ENCODE measurements at regions not wholly inside any gene's neighbourhood (a gene's known extent, or its start where the extent isn't known, plus 50 kb on each side); places are given as distances from the start of the nearest gene placed in this dataset.

- no peaks in the 10 kb centered on the region for H3K27me3 ChIP-seq (ENCODE audit: control insufficient read depth in 4 of 4, insufficient read depth in 4 of 4, low read length in 3 of 4)
- H3K9ac ChIP-seq (ENCODE audit: low read depth in 1 of 2, low read length in 2 of 2) = no peak overlapping the region
- H3K4me1 ChIP-seq (ENCODE audit: control insufficient read depth in 4 of 4, insufficient read depth in 4 of 4, low read length in 3 of 4) = peaks cover 1 to 17% (median 12%) of the 10 kb centered on the region in 4 donors
- no peak for TF ChIP-seq TAF1 (conservative IDR thresholded peaks at IDR 0.05)
- TF ChIP-seq, protein P1, sequence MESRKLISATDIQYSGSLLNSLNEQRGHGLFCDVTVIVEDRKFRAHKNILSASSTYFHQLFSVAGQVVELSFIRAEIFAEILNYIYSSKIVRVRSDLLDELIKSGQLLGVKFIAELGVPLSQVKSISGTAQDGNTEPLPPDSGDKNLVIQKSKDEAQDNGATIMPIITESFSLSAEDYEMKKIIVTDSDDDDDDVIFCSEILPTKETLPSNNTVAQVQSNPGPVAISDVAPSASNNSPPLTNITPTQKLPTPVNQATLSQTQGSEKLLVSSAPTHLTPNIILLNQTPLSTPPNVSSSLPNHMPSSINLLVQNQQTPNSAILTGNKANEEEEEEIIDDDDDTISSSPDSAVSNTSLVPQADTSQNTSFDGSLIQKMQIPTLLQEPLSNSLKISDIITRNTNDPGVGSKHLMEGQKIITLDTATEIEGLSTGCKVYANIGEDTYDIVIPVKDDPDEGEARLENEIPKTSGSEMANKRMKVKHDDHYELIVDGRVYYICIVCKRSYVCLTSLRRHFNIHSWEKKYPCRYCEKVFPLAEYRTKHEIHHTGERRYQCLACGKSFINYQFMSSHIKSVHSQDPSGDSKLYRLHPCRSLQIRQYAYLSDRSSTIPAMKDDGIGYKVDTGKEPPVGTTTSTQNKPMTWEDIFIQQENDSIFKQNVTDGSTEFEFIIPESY (IDR thresholded peaks at IDR 0.05) = no peak
- TF ChIP-seq, protein P2, sequence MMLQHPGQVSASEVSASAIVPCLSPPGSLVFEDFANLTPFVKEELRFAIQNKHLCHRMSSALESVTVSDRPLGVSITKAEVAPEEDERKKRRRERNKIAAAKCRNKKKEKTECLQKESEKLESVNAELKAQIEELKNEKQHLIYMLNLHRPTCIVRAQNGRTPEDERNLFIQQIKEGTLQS (IDR thresholded peaks at IDR 0.05) = no peak
- TF ChIP-seq RAD21 (IDR thresholded peaks at IDR 0.05) = no peak
- TF ChIP-seq EGR1 (IDR thresholded peaks at IDR 0.05; ENCODE audit: low read depth in 2 of 2) = no peak
- TF ChIP-seq YY1 (IDR thresholded peaks at IDR 0.05) = no peak
- no peak for TF ChIP-seq FOXA2 (IDR thresholded peaks at IDR 0.05)
- TF ChIP-seq HNF4A (conservative IDR thresholded peaks at IDR 0.05) = no peak
- TF ChIP-seq, protein P3, sequence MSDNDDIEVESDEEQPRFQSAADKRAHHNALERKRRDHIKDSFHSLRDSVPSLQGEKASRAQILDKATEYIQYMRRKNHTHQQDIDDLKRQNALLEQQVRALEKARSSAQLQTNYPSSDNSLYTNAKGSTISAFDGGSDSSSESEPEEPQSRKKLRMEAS (IDR thresholded peaks at IDR 0.05) = no peak
- TF ChIP-seq HNF4G (IDR thresholded peaks at IDR 0.05) = no peak
- no peak overlapping the region for H3K27ac ChIP-seq (ENCODE audit: low read depth in 1 of 2, low read length in 2 of 2)
- DNase-seq (ENCODE audit: low spot score) = no peak
- H3K4me3 ChIP-seq (ENCODE audit: low read depth in 1 of 3, low read length in 3 of 3) = no peak overlapping the region
- no peaks in the 10 kb centered on the region for H3K9me3 ChIP-seq (ENCODE audit: control insufficient read depth in 4 of 4, low read length in 3 of 4)
- H3K36me3 ChIP-seq (ENCODE audit: control insufficient read depth in 4 of 4, insufficient read depth in 3 of 4, low read depth in 1 of 4, low read length in 3 of 4) = no peaks in the 10 kb centered on the region
- 80% methylated on average over 2 of the region's 2 CpGs for WGBS
Observed at GRCh38 chr12:88416786-88417185, 163.5 kb downstream of the KITLG start.

DNA sequence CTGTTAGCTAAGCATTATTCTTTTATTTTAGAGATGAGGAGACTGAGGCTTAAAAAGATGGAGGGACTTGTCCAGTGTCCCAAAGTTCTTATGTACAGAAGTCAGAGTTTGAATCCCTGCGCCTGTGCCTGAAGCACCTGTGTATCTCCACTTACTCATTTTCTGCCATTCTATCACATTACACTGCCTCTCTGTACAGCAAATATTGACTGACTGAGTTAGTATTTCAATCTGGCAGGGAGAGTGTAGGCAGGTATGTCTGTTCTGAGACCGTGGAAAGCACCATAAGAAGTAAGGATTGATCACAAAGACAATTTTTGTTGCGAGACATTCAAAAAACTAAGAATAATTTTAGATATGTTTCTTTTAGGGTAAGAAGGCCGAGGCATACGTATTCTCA, 162.7 kb downstream of the KITLG start:
- Histone ChIP-seq H3K9me3 (ENCODE audit: control insufficient read depth in 4 of 4, low read length in 3 of 4) (no peaks in the 10 kb centered on the region), H3K4me1 (ENCODE audit: control insufficient read depth in 4 of 4, insufficient read depth in 4 of 4, low read length in 3 of 4) (peaks cover 1 to 17% (median 12%) of the 10 kb centered on the region in 4 donors), H3K36me3 (ENCODE audit: control insufficient read depth in 4 of 4, insufficient read depth in 3 of 4, low read depth in 1 of 4, low read length in 3 of 4) (no peaks in the 10 kb centered on the region), H3K4me3 (ENCODE audit: low read depth in 1 of 3, low read length in 3 of 3) (no peak overlapping the region), H3K27ac (ENCODE audit: low read depth in 1 of 2, low read length in 2 of 2) (no peak overlapping the region), H3K27me3 (ENCODE audit: control insufficient read depth in 4 of 4, insufficient read depth in 4 of 4, low read length in 3 of 4) (no peaks in the 10 kb centered on the region), H3K9ac (ENCODE audit: low read depth in 1 of 2, low read length in 2 of 2) (no peak overlapping the region)
- WGBS = 39% methylated on average over 5 of the region's 5 CpGs
- no peak for DNase-seq (ENCODE audit: low spot score)
- TF ChIP-seq HNF4A (conservative IDR thresholded peaks at IDR 0.05) (peak in 1 of 2 donors; percentile 15), NR2F2 (IDR thresholded peaks at IDR 0.05) (no peak), YY1 (IDR thresholded peaks at IDR 0.05) (peak; percentile 20), FOXA2 (IDR thresholded peaks at IDR 0.05) (peak; percentile 29)

GRCh38 chr12:88418856-88419497, 161.3 kb downstream of the KITLG start:
- Histone ChIP-seq H3K27ac (ENCODE audit: low read depth in 1 of 2, low read length in 2 of 2) (no peak overlapping the region), H3K4me1 (ENCODE audit: control insufficient read depth in 4 of 4, insufficient read depth in 4 of 4, low read length in 3 of 4) (peaks cover 0 to 6% (median 4%) of the 10 kb centered on the region in 4 donors), H3K36me3 (ENCODE audit: control insufficient read depth in 4 of 4, insufficient read depth in 3 of 4, low read depth in 1 of 4, low read length in 3 of 4) (no peaks in the 10 kb centered on the region), H3K9ac (ENCODE audit: low read depth in 1 of 2, low read length in 2 of 2) (no peak overlapping the region), H3K4me3 (ENCODE audit: low read depth in 1 of 3, low read length in 3 of 3) (no peak overlapping the region), H3K9me3 (ENCODE audit: control insufficient read depth in 4 of 4, low read length in 3 of 4) (no peaks in the 10 kb centered on the region), H3K27me3 (ENCODE audit: control insufficient read depth in 4 of 4, insufficient read depth in 4 of 4, low read length in 3 of 4) (no peaks in the 10 kb centered on the region)
- DNase-seq (ENCODE audit: low spot score) = no peak
- WGBS = 88% methylated on average over 8 of the region's 8 CpGs
- TF ChIP-seq CTCF (IDR thresholded peaks at IDR 0.05; ENCODE audit: low read depth, low read length, missing input control) = no peak
- no peak for TF ChIP-seq FOXA1 (IDR thresholded peaks at IDR 0.05)
- TF ChIP-seq, protein P3 (IDR thresholded peaks at IDR 0.05) = no peak
- TF ChIP-seq, protein P2 (IDR thresholded peaks at IDR 0.05) = no peak
- no peak for TF ChIP-seq JUND (IDR thresholded peaks at IDR 0.05)
- TF ChIP-seq RXRA (IDR thresholded peaks at IDR 0.05) = no peak
- no peak for TF ChIP-seq NR2F2 (IDR thresholded peaks at IDR 0.05)
- no peak for TF ChIP-seq RAD21 (IDR thresholded peaks at IDR 0.05)
- no peak for TF ChIP-seq TAF1 (conservative IDR thresholded peaks at IDR 0.05)
- no peak for TF ChIP-seq SP1 (IDR thresholded peaks at IDR 0.05)
- TF ChIP-seq FOXA2 (IDR thresholded peaks at IDR 0.05) = no peak
- TF ChIP-seq HNF4G (IDR thresholded peaks at IDR 0.05) = no peak
- no peak for TF ChIP-seq YY1 (IDR thresholded peaks at IDR 0.05)
- TF ChIP-seq GABPA (IDR thresholded peaks at IDR 0.05 in 1 of 2, conservative IDR thresholded peaks at IDR 0.05 in 1 of 2) = no peak
- no peak for TF ChIP-seq EGR1 (IDR thresholded peaks at IDR 0.05; ENCODE audit: low read depth in 2 of 2)
- TF ChIP-seq, protein P1 (IDR thresholded peaks at IDR 0.05) = no peak
- TF ChIP-seq HNF4A (conservative IDR thresholded peaks at IDR 0.05) = no peak

Data from liver (tissue), 8 donors.